LHCN-M2 (cell line): ENCODE measurements at regions not wholly inside any gene's neighbourhood (a gene's known extent, or its start where the extent isn't known, plus 50 kb on each side); places are given as distances from the start of the nearest gene placed in this dataset.

Experiments
- DNase-seq: peaks from one replicate; pipeline ENCODE4 v3.0.0-alpha.2; 2012; ENCODE audit warnings: low read depth

DNA sequence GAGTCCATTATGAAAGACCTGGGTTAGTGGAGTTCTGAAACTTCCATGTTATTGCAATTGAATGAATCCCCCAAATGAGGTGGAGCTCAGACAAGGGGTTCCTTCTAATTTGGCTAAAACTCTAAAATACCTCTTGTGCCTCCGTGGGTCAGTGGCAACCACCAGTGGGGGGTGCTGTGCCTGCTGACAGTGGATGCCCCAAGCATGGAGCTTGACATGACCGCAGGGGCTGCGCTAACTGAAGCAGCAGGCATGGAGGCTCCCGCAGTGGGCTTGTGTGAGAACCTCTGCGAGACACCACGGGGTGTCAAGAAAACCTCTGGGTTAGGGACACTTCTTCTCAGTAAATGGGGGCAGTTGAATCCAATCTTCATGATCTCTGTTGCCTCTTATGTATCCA lies 200.5 kb downstream of the DRD1 start:
- no peak for DNase-seq

DNA sequence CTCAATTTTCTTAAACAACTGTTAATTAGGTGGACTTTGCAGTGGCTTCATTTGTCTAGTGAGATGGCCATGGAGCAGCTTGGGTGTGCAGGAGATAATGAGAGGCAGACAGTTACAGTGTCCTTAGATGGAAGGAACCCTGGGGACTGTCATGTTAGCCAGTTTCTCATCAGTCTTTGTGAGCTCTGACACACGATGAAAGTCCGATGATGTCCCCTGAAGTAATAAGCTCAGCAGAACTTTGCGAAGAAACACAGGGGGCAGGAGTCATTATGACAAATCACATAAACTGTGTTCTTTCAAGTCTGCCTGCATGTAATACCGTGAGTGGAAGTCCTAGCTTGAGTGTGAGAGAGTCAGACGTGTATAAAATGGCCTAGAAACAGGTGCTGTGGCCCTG lies 201.8 kb downstream of the DRD1 start:
- DNase-seq: no peak

DNA sequence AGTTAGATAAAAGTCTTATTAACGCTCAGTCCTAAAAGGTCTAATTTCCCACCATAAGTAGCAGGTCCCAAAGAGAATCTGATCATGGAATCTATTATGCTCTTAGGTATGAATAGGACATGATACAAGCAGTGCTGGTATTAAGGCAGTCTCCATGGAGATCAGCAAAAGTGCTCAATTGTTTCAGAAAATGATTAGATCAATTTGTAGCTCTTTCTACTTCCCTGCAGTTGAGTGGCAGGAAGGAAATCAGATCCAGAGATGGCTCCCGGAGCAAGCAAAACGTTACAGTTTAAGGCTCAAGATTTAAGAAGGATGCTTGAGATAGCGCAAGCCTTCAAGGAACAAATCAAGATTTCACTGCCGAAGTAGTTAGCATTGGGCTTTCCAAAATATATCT lies 205.7 kb downstream of the DRD1 start:
- no peak for DNase-seq

DNA sequence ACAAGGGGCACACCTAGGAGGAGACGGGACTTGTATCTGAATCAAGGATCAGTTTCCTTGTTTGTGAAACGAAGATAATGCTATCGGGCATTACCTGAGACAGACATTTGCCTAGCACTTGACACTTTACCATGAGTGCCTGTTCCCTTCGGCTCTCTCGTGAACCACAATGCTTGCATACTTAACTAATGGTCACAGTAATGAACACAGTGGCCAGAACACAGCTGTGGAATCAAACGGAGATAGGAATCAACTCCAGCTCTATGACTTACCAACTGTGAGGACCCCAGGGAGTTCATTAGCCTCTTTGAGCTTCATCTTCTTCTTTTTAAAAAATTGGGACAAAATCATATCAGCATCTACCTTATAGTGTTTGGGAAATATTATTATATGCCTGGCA lies 207.8 kb downstream of the DRD1 start:
- no peak for DNase-seq

DNA sequence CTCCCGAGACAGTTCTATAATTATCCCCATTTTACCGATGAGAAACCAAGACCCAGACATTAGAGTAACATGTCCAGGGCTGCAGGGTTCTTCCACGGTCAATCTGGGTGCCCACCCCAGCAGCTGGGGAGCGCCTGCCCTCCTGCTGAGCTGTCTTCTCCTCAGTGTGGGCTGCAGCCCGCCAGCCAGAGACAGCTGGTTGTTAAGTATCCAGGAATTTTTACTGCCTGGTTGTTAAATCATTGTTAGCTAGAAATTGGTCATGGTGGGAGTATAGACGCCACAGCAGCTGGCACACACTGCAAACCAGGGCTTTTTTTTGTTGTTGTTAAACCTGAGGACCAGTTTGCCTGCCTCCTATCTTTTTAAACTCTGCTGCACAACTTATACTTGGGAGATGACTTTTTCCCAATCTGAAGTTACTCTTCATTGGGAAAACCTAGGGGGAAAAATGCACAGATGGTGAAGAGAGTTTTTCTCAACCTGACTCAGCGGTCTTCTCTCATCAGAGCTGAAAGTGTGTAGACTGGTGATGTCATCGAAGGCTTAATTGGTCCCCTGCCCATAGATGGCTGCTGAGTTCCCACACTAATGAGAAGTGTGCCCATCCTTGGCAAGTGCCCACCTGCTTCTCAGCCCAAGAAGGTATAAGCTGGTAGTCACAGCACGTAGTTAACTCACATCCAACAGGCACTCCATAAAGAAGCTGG lies 208.6 kb downstream of the DRD1 start:
- DNase-seq: peak; percentile 27

DNA sequence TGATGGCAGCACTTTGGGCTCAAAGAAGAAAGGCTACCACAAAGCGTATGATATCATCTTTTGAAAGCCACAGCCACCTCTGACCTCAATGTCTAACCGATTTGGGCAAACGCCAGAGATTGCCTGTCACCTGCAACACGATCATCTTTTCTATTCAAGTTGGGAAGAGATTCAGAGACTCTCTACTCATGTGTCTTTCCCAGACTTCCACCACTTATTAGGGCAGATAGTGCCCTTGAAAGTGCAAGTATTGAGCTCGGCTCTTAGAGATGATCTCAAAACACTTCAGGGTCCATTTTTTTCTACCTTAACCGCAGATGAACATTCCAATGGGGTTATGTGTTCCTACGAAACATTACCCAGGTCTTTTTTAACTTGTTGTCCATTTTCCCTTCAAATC lies 213.7 kb downstream of the DRD1 start:
- DNase-seq: no peak

DNA sequence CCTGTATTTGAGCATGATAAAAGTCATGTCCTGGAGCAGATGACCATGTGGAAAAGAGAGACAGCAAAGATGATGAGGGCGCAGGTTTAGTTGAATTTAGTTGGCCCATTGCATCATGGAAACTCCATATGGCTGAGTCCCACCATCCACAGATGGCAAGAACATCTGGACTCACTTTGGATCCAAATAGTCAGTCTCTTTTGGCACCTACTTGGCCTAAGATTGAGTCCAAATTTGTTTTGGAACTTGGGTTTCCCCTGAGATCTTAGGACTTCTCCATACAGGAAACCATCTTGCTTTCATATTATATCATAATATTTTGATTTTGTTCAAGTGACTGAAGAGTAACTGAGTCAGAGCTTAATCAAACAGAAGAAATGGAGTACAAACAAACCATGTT lies 217.5 kb downstream of the DRD1 start:
- DNase-seq: no peak

DNA sequence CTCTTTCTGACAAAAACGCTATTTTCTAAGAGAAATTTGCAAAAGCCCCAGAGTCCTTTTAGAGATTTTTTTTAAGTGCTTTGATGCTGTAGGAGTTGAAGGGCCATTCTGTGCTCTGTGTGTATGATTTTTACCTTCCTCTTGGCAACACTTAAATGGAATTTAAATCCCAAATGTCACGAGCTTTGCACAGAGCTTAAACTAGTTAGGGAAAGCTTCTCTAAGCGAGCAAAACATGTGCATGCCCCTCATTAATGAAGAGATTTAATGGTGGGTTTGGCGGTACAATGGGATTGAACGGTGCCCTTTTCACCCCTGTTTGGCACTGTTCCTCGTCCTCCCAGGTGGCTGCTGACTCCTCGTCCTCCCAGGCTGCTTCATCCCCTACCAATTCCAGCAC lies 220.7 kb downstream of the DRD1 start:
- DNase-seq: no peak

DNA sequence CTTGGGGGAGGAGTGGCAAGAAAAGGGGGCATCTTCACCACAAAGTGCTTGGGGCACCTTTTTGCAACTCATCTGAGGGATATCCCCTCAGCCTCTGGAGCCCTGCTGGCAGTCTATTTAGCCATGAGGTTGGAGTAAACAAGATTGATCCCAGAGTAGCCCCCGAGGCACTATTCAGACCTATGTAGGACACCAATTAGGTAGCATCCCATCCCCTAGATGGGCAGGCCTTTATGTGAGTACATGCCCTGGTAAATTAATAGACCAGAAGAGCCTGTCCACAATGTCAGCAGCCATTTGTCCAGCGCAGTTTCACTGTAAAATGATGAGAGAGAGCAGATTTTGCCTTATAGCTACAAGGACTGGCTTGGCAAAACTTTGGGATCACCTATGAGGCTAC lies 221.4 kb downstream of the DRD1 start:
- no peak for DNase-seq

DNA sequence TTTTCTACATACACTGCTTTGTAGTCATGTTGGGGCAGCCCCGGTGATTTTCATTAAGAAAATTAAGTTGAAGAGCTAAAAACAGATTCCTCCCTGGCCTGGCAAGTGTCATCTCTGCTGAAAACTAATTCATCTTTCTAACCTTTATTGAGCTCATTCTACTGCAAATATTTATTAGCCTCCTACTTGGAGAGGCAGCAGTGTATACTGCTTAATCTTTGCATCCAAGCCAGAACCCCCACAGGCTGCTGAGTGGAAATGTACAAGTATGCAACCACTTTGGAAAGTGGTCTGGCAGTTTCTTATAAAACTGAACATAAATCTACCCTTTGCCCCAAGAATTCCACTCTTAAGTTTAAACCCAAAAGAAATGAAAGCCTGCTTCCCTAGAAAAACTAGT lies 223.4 kb downstream of the DRD1 start:
- DNase-seq: no peak

DNA sequence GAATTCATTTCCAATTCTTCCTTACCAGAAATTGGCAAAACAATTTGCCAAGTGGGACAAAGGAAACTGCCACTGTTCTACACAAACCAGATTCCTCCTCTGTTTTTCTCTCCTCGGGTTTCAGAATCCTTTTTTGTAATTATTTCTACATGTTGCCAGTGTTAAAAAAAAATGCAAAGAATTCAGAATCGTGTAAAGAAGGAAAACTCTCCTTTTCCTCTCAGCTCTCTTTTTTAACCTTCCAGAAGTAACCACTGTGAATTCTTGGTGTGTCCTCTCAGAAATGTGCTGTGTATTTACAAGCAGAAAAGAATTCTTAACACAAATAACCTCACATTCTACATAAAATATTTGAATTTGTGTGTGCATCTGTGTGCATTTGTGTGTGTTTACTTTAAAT lies 224.6 kb downstream of the DRD1 start:
- no peak for DNase-seq

DNA sequence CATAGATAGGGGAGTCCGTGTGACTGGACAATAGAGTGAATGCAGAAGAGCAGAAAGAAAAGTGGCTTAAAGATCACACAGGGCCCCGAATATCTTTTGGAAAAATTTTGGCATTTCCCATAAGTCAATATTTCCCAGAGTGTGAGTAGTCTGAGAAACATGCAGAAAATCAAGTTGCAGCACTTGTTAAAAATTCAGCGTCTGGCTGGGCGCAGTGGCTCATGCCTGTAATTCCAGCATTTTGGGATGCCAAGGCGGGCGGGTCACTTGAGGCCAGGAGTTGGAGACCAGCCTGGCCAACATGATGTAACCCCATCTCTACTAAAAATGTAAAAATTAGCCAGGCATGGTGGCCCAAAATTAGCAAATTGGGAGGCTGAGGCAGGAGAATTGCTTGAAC lies 227.0 kb downstream of the DRD1 start:
- DNase-seq: no peak

DNA sequence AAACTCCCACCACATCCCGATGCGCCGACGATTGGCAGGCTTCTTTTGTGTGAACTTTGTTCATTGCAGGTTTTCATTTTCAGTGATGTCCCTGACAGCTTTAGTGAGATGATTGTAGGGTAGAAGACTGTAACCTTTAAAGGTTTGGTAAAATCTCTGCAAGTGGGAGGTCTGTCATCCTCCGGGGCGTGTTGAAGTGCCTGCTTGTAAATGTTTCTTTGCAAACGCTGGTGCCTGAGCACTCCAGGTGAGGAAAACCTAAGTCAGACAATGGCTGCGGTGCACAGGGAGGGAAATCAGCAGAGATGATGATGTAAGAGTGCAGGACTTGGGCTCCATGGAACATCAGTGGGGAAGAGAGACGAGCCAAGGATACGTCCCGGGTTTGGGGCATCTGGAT lies 228.1 kb downstream of the DRD1 start:
- DNase-seq: no peak

DNA sequence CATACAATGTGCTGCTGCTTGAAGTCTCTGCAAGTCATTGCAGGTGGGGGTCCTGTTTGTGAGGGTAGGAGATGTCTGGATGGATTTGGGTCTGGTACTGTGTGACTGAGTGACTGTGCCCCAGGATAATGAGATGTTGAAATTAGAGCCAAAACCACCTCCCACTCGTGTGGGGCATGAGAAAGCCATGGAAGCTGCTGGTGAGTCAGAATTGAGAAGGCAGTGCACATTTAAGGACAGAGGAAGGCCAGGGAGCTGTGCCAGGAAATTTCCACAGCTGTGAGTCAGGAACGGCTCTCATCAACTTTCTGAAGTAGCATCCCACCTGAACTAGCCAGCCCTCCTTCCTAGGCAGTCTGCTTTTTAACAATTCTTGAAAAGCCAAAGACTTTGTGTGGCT lies 229.8 kb downstream of the DRD1 start:
- peak; percentile 24 for DNase-seq

DNA sequence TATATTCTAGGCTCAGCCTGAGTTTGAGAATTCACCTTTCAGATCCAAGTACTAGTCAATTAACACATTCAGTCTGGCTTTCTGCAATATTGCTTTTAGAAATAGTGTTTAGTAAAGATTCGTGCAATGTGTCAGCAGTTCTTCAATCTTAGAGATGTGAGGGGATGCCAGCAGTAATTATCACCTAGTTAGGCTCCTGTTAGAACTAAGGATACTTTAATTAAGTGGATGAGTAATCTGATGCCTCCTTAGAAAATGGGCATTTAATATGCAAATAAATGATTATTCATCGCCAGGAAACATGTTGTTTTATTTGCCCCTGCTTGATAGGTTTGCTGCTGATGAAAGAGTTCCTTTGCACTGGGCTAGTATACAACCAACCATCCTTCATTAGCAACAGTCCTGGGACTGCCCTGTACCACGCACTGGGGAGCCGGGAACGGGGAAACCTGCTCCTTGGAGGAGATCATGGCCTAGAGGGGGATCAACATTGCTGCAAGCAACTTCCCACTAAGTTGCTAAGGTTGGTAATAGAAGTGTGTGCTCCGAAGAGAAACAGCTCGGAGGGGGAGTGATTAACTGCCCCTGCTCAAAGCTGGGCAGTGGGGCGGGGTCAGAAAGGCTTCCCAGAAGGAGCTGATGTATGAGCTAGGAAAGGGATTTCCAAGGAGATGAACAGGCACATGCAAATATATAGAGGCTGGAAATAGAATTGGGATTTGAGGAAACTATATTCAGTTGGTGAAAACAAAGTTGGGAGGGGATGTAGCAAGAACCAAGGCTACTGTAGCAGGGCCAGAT lies 231.8 kb downstream of the DRD1 start:
- no peak for DNase-seq

DNA sequence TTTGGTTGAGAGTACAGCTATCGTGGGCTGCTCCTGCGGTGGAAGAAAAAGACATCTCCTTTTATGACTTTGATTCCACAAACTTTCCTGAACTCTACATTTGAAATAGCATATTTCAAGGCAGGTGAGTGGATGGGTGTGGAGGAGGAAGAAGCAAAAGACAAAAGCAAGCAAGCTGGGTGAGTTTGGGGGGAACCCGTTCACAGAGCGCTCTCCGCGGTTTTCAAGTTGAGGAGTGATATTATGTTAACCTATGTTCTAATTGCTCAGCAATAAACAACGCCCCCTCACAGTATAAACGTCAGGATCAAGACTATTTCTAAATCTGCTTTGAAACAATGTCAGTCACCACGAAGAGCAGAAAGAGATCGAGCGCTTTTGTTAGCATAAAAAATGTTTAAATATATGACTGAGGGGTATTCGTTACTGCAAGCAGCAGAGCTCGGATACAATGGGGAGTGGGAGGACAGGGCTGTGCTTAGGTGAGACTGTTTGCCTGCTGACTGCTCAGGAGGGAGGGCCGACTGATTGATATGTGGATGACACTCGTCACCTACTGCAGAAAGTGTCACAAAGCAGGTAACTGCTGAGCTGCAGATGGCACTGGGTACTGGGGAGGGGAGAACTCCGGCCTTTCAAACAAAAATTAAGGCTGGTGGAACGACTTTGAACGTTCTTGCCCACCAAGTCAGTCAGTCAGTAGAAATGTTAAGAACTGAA lies 236.5 kb downstream of the DRD1 start:
- DNase-seq: no peak

DNA sequence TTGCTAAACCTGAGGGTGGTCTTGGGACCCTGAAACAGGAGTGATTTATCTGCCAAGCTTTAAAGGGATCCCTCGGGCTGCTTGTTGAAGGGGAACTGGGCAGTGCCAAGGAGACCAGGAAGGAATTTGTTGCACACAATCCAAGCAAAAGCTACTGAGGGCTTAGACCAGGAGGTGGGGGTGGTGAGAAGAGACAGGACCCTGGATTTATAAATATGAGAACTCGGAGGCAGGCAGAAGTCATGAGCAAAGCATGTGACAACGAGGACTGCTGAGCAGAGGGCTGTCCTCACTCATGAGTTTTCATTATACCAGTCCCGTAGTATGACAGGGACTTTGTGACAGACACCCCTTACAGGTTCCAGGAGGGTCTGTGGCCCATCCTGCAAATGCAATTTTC lies 237.3 kb downstream of the DRD1 start:
- no peak for DNase-seq

DNA sequence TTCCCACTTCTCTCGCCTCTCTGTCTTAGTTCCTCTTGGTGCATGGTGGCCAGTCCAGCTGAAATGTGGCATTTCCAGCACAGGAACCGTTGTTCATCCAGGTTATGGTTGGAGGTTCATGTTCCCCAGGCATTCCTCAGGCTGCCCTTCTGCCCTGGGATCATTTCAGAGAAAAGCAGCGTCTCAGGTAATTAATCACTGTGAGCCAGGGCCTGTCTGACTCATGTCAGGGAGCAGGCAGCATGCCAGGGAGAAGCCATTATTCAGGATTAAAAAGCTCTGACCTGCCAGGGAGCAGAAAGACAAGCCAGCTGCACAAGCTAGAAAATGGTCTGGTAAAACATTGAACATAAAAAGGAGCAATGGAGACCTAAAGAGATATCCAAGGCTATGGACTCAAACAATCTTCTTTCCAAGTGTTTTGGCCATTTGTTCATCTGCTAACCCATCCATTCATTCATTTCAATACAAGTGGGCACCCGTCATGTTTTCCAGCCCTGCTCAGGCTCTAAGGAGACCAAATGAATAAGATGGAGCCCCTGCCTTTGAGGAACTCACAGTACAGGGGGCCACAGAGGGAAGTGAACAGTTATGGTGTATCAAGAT lies 241.4 kb downstream of the DRD1 start:
- peak; percentile 5 for DNase-seq

DNA sequence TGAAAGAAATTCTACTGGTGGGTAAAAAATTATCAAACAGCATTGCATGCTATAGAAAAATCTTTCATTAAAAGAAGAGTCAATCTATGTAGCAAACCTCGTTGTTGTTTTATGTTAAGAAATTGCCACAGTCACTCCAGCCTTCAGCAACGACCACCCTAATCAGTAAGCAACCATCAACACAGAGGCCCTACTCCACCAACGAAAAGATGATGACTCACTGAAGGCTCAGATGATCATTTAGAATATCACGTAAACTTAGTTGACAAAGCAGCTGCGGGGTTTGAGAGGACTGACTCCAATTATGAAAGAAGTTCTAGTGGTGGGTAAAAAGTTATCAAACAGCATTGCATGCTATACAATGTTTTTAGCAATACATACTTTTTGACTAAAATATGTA lies 242.6 kb downstream of the DRD1 start:
- no peak for DNase-seq

DNA sequence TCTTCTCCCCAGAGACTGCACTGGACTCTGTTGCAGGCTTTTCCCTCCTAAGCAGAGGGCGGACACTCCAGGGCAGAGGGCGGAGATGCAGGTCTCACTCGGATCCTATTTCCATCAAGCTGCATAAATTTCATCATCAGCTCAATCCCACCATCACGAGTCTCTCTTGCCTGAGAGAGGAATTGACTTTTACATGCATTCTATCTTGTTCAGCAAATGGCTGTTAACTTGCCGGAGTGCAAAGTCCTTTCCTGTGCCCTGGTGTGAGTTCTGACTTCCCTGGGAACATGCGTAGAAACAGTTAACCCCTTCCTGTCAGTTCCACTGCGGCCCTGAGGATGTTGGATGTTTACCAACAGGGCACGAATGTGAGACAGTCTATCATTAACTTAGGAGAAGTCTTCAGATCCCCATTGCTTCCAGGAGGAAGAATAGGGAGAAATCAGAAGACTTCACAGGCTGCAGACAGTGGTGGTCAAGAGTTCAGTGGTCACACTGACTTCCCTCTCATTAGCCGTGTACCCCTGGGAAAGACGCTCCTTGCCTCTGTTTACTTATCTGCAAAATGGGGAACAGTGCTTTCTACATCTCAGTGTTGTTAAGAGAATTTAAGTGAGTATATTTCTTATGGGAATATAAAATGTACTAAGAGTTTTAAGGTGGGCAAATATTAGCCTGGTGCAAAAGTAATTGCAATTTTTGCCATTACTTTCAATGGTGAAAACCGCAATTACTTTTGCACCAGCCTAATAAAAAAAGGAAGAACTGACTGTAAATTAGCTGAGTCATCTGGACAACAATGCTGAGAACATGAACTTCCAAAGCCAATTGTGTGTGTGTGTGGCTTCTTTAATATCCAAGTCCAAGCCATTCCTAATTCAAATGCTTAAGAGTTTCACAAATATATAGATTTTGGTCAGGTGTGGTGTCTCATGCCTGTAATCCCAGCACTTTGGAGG lies 248.0 kb downstream of the DRD1 start:
- DNase-seq: no peak

DNA sequence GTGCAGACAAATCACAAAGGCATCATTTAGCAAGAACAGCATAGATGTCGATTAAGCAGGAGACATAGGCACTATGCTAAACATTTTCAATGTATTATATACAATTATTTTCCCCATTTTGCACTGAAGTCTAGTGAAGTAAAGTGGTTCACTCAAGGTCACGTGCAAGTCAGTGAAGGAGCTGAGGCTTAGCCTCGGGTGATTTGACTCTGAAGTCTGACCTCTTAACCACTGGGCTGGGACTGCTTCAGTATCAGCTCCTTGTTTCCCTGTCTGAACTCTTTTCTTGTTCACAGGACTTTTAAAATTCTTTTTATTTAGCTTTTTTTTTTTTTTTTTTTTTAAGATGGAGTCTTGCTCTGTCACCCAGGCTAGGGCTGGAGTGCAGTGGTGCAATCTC lies 262.7 kb downstream of the DRD1 start:
- DNase-seq: no peak
